Psoas muscle (tissue), 7 donors: ENCODE measurements at regions not wholly inside any gene's neighbourhood (a gene's known extent, or its start where the extent isn't known, plus 50 kb on each side); places are given as distances from the start of the nearest gene placed in this dataset.

Experiments
- ATAC-seq, 4 donors: fragments of 200-7000 bp; cut with Tn5 transposase; one replicate each; pipeline ENCODE4 v1.9.1; 2020; ENCODE audit warnings: moderate library complexity in 3 of 4, mild to moderate bottlenecking in 2 of 4
- DNase-seq, 2 donors: peaks; one replicate each; pipeline ENCODE4 v3.0.0-alpha.2; 2020
- H3K27ac ChIP-seq: fragments of 200-600 bp; one replicate; pipeline ENCODE4 v1.8.0; 2022
- H3K27me3 ChIP-seq, 3 donors: fragments of 200-600 bp in 1 of 3; one replicate each; pipeline versions ENCODE4 v1.6.1 to v1.8.0; 2013 to 2022; ENCODE audit warnings: low read length in 2 of 3, mild to moderate bottlenecking in 2 of 3, moderate library complexity in 1 of 3; ENCODE audit not compliant: insufficient read depth in 3 of 3
- H3K36me3 ChIP-seq, 2 donors: fragments of 200-600 bp in 1 of 2; one replicate each; pipeline versions ENCODE4 v1.6.1 to v1.8.0; 2013 to 2022; ENCODE audit warnings: low read depth in 1 of 2, mild to moderate bottlenecking in 1 of 2, moderate library complexity in 1 of 2; ENCODE audit not compliant: insufficient read depth in 1 of 2
- H3K4me1 ChIP-seq: fragments of 200-600 bp; one replicate; pipeline ENCODE4 v1.8.0; 2022
- H3K4me3 ChIP-seq: fragments of 200-600 bp; one replicate; pipeline ENCODE4 v1.8.0; 2022; ENCODE audit warnings: mild to moderate bottlenecking
- H3K9me3 ChIP-seq: fragments of 200-600 bp; one replicate; pipeline ENCODE4 v1.8.0; 2022
- CTCF ChIP-seq: fragments of 200-600 bp; IDR thresholded peaks from one replicate; pipeline ENCODE4 v1.8.0; 2022; ENCODE audit warnings: antibody characterized with exemption
- WGBS, 3 donors: extraction: QIAGEN DNeasy Blood & Tissue Kit; methylation state at CpG; one replicate each; pipeline versions ENCODE4 v1.1.6 to v1.1.7; 2013; 5-methylcytosine and 5-hydroxymethylcytosine counted together
- intact Hi-C, 2 donors: fragments of 100-400 bp; cut with DNase I; formaldehyde crosslinking; loops; one replicate each; pipeline versions ENCODE4 v1.11.0 to v1.14.2; 2022
- donor health status: healthy with polysubstance abuse.
- donor health status: DM: no; HTN: no; CAD: no; lungs with moderate emphysema.
- donor health status: Bipolar disorder and iron deficiency.
- donor health status: healthy.
- donor health status: DM: yes; HTN: yes; CAD: no.
- donor health status: DM: no; HTN: no; CAD: no.
- donor health status: DM: yes; HTN: yes; CAD: no.

DNA sequence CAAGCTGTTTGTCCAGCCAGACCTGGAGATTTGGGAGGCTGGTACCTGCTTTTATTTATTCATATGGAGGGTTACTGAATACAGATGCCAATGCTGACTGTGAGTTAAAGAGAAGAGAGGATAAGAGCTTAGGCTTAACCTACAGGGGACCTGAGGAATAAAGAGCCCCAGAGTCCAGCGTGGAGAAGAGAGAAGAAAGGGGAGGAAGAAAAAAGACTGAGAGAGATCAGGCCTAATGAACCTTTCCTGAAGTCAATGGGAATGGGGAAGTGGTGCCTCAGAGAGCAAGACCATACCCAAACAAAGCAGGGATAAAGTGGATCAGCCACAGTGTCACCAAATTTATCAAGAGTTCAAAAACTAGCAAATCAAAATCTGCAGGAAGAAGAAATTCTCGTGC lies 348.6 kb upstream of the KCNH7 start:
- 58 to 71% (median 61%) methylated on average over 2 of the region's 2 CpGs for WGBS, 3 donors
- ATAC-seq (no peak), DNase-seq (no peak)
- H3K9me3 ChIP-seq: no peaks in the 10 kb centered on the region
- no peak overlapping the region for H3K27ac ChIP-seq
- H3K36me3 ChIP-seq: no peaks in the 10 kb centered on the region
- no peaks in the 10 kb centered on the region for H3K4me1 ChIP-seq
- no peak for TF ChIP-seq CTCF
- no peaks in the 10 kb centered on the region for H3K27me3 ChIP-seq
- intact Hi-C loops: loop anchor here (10.0 kb wide), 2 partner anchors 1248 to 1298 kb away; no protein-coding TSS in a partner anchor
- H3K4me3 ChIP-seq: no peak overlapping the region

DNA sequence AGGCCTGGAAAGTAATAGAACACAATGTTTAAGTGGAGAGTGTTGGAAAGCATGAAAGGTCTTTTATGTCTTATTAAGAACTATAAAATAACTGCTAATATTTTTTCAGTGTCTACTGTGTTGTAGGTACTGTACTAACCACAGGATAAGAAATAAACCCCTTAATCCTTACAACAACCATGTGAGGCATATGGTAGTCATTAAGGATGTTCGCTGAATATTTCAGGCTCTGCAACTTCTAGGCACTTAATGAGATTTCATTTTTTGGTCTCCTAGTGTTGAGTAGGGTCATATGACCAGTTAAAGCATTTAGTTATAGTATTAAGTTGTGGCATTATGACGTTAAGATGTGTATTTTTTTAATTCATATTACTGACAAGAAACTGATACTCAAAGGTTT lies 346.6 kb upstream of the KCNH7 start:
- no peak overlapping the region for H3K27ac ChIP-seq
- H3K9me3 ChIP-seq: no peaks in the 10 kb centered on the region
- WGBS, 3 donors: 33 to 50% (median 37%) methylated on average over 2 of the region's 2 CpGs
- H3K4me1 ChIP-seq: no peaks in the 10 kb centered on the region
- no peaks in the 10 kb centered on the region for H3K36me3 ChIP-seq
- intact Hi-C loops: loop anchor here (10.0 kb wide), 2 partner anchors 1250 to 1300 kb away; no protein-coding TSS in a partner anchor
- peaks cover 0 to 2% (median 0%) of the 10 kb centered on the region in 3 donors for H3K27me3 ChIP-seq
- TF ChIP-seq CTCF: no peak
- DNase-seq (no peak), ATAC-seq (no peak)
- H3K4me3 ChIP-seq: no peak overlapping the region

GRCh38 chr2:163182764-163183354 lies 344.3 kb upstream of the KCNH7 start:
- TF ChIP-seq CTCF: peak; percentile 64
- Histone ChIP-seq H3K4me1 (no peaks in the 10 kb centered on the region), H3K27me3 (peaks cover 0 to 2% (median 0%) of the 10 kb centered on the region in 3 donors), H3K27ac (no peak overlapping the region), H3K4me3 (no peak overlapping the region), H3K36me3 (no peaks in the 10 kb centered on the region), H3K9me3 (no peaks in the 10 kb centered on the region)
- 54 to 58% (median 58%) methylated on average over 2 of the region's 2 CpGs for WGBS, 3 donors
- ATAC-seq: no peak
- no peak for DNase-seq
- intact Hi-C loops: loop anchor here (5.0 to 10.0 kb wide), 3 partner anchors 1252 to 1302 kb away; no protein-coding TSS in a partner anchor

DNA sequence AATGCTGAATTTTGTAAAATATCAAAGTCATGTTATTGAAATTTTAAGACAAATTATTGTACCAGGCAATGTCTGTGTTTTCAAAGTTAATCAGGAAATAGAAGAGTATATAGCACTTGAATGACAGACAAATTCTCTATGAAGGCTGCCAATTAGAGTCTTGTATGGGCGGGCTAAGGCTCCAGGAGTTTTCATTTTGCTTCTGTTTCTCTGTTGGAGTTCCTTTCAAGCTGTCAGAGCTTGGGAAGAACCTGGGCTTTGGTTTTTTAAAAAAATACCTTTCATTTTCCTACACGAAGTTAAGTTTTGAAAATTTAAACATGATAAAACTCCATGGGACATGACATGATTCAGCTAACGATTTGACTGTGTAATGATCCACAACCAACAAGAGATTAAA lies 339.0 kb upstream of the KCNH7 start:
- WGBS, 3 donors: 76 to 82% (median 81%) methylated on average over 3 of the region's 3 CpGs
- DNase-seq: no peak
- Histone ChIP-seq H3K4me3 (no peak overlapping the region), H3K36me3 (no peaks in the 10 kb centered on the region), H3K27ac (no peak overlapping the region), H3K9me3 (no peaks in the 10 kb centered on the region), H3K27me3 (peaks cover 0 to 2% (median 0%) of the 10 kb centered on the region in 3 donors), H3K4me1 (no peaks in the 10 kb centered on the region)
- TF ChIP-seq CTCF: no peak
- intact Hi-C loops: no loop called here
- no peak for ATAC-seq

GRCh38 chr2:163175294-163175693 lies 336.7 kb upstream of the KCNH7 start:
- Histone ChIP-seq H3K9me3 (no peaks in the 10 kb centered on the region), H3K4me3 (no peak overlapping the region), H3K27me3 (no peaks in the 10 kb centered on the region), H3K27ac (no peak overlapping the region), H3K36me3 (no peaks in the 10 kb centered on the region), H3K4me1 (no peaks in the 10 kb centered on the region)
- peak; percentile 65 to 92 (median 88) for ATAC-seq
- intact Hi-C loops: no loop called here
- DNase-seq: peak in 1 of 2 donors; percentile 43
- 28 to 49% (median 35%) methylated on average over 2 of the region's 2 CpGs for WGBS, 3 donors
- TF ChIP-seq CTCF: no peak
